HAP-1 (cell line): ENCODE measurements at regions not wholly inside any gene's neighbourhood (a gene's known extent, or its start where the extent isn't known, plus 50 kb on each side); places are given as distances from the start of the nearest gene placed in this dataset.
"Not testable (repeated sequence)": the region's sequence is repeated elsewhere in the genome, so short reads cannot be mapped to it uniquely, and the experiment has no call there.

ENCODE experiments used
- DNase-seq, 2 experiments: peaks; one replicate each; pipeline ENCODE4 v3.0.0-alpha.2; 2016 to 2020; ENCODE audit warnings: low spot score in 2 of 2
- H3K27me3 ChIP-seq: fragments of 250-450 bp; sonication (Bioruptor Pico); 2 replicates; pipeline ENCODE4 v1.5.1; 2020; ENCODE audit warnings: low read depth, mild to moderate bottlenecking, moderate library complexity
- H3K36me3 ChIP-seq: fragments of 250-450 bp; sonication (Bioruptor Pico); replicated peaks from 2 replicates; pipeline ENCODE4 v1.5.1; 2020; ENCODE audit warnings: mild to moderate bottlenecking
- H3K4me1 ChIP-seq: fragments of 250-450 bp; sonication (Bioruptor Pico); 2 replicates; pipeline ENCODE4 v1.5.1; 2020; ENCODE audit warnings: mild to moderate bottlenecking
- H3K4me3 ChIP-seq: fragments of 250-450 bp; sonication (Bioruptor Pico); 2 replicates; pipeline ENCODE4 v1.5.1; 2020; ENCODE audit warnings: mild to moderate bottlenecking, moderate library complexity
- H3K9me3 ChIP-seq: fragments of 250-450 bp; sonication (Bioruptor Pico); 2 replicates; pipeline ENCODE4 v1.5.1; 2020; ENCODE audit warnings: mild to moderate bottlenecking, moderate library complexity
- in situ Hi-C: fragments of 300-500 bp; cut with MboI; formaldehyde crosslinking; loops from 3 replicates; pipeline ENCODE4 v1.14.3; 2020; ENCODE audit warnings: low sequenced_read_pairs, inconsistent platforms, mixed read lengths

- peaks cover 5% of the 10 kb centered on the region; the same call in 1 of the 2 replicates for H3K27me3 ChIP-seq
- in situ Hi-C loops, result loop anchor here (5.0 kb wide), 1 partner anchor 51 kb away; no protein-coding TSS in a partner anchor
- DNase-seq, result no peak
These were observed 72.9 kb upstream of the FBXO28 start for GRCh38 chr1:224041032-224041431.

GRCh38 chr1:224040423-224040822 is 73.5 kb upstream of the FBXO28 start:
- not testable (repeated sequence) for H3K27me3 ChIP-seq, DNase-seq, H3K9me3 ChIP-seq, H3K36me3 ChIP-seq, H3K4me1 ChIP-seq, H3K4me3 ChIP-seq
- in situ Hi-C loops, result loop anchor here (5.0 kb wide), 1 partner anchor 52 kb away; no protein-coding TSS in a partner anchor

More at GRCh38 chr1:224041032-224041431, 72.9 kb upstream of the FBXO28 start:
- no peaks in the 10 kb centered on the region for H3K36me3 ChIP-seq
- no peak overlapping the region for H3K4me3 ChIP-seq
- no peaks in the 10 kb centered on the region for H3K9me3 ChIP-seq
- no peaks in the 10 kb centered on the region for H3K4me1 ChIP-seq

- DNase-seq, H3K4me1 ChIP-seq, H3K36me3 ChIP-seq, H3K9me3 ChIP-seq, H3K27me3 ChIP-seq, H3K4me3 ChIP-seq: not testable (repeated sequence)
- in situ Hi-C loops, result loop anchor here (5.0 kb wide), 1 partner anchor 52 kb away; no protein-coding TSS in a partner anchor
These were observed 73.9 kb upstream of the FBXO28 start for GRCh38 chr1:224040006-224040405.

GRCh38 chr1:224038832-224039231 is 75.1 kb upstream of the FBXO28 start:
- H3K4me1 ChIP-seq, H3K27me3 ChIP-seq, DNase-seq, H3K9me3 ChIP-seq, H3K4me3 ChIP-seq, in situ Hi-C loops, H3K36me3 ChIP-seq: not testable (repeated sequence)

- DNase-seq, in situ Hi-C loops, H3K9me3 ChIP-seq, H3K4me3 ChIP-seq, H3K4me1 ChIP-seq, H3K27me3 ChIP-seq, H3K36me3 ChIP-seq: not testable (repeated sequence)
These were observed 76.5 kb upstream of the FBXO28 start for GRCh38 chr1:224037362-224037761.

GRCh38 chr1:224032608-224033276 is 81.2 kb upstream of the FBXO28 start:
- H3K4me3 ChIP-seq, in situ Hi-C loops, H3K27me3 ChIP-seq, H3K9me3 ChIP-seq, H3K36me3 ChIP-seq, DNase-seq, H3K4me1 ChIP-seq: not testable (repeated sequence)

GRCh38 chr1:224031986-224032385 is 81.9 kb upstream of the FBXO28 start:
- H3K36me3 ChIP-seq, H3K4me1 ChIP-seq, H3K9me3 ChIP-seq, H3K27me3 ChIP-seq, H3K4me3 ChIP-seq, in situ Hi-C loops, DNase-seq: not testable (repeated sequence)

- H3K4me3 ChIP-seq, H3K4me1 ChIP-seq, H3K36me3 ChIP-seq, DNase-seq, H3K9me3 ChIP-seq, H3K27me3 ChIP-seq, in situ Hi-C loops: not testable (repeated sequence)
These were observed 83.7 kb upstream of the FBXO28 start for GRCh38 chr1:224030257-224030656.

GRCh38 chr1:224029286-224030025 is 84.5 kb upstream of the FBXO28 start:
- H3K36me3 ChIP-seq, in situ Hi-C loops, H3K27me3 ChIP-seq, DNase-seq, H3K4me1 ChIP-seq, H3K4me3 ChIP-seq, H3K9me3 ChIP-seq: not testable (repeated sequence)

- H3K9me3 ChIP-seq, H3K4me3 ChIP-seq, H3K27me3 ChIP-seq, in situ Hi-C loops, H3K4me1 ChIP-seq, H3K36me3 ChIP-seq, DNase-seq: not testable (repeated sequence)
These were observed 85.1 kb upstream of the FBXO28 start for GRCh38 chr1:224028802-224029201.

GRCh38 chr1:224023122-224023521 is 90.8 kb upstream of the FBXO28 start:
- DNase-seq, in situ Hi-C loops: not testable (repeated sequence)

GRCh38 chr1:224022249-224022970 is 91.5 kb upstream of the FBXO28 start:
- in situ Hi-C loops, H3K9me3 ChIP-seq, H3K27me3 ChIP-seq, H3K4me3 ChIP-seq, DNase-seq, H3K4me1 ChIP-seq, H3K36me3 ChIP-seq: not testable (repeated sequence)

More at GRCh38 chr1:224023122-224023521, 90.8 kb upstream of the FBXO28 start:
- H3K36me3 ChIP-seq, H3K4me3 ChIP-seq, H3K27me3 ChIP-seq, H3K4me1 ChIP-seq, H3K9me3 ChIP-seq: not testable (repeated sequence)

GRCh38 chr1:224019866-224020265 is 94.0 kb upstream of the FBXO28 start:
- H3K9me3 ChIP-seq, in situ Hi-C loops, H3K27me3 ChIP-seq, DNase-seq, H3K4me3 ChIP-seq, H3K36me3 ChIP-seq, H3K4me1 ChIP-seq: not testable (repeated sequence)

GRCh38 chr1:224015782-224016181 is 98.1 kb upstream of the FBXO28 start:
- in situ Hi-C loops, H3K4me3 ChIP-seq, DNase-seq, H3K9me3 ChIP-seq, H3K36me3 ChIP-seq, H3K4me1 ChIP-seq, H3K27me3 ChIP-seq: not testable (repeated sequence)
